HG03521 (cell line): ENCODE measurements at regions not wholly inside any gene's neighbourhood (a gene's known extent, or its start where the extent isn't known, plus 50 kb on each side); places are given as distances from the start of the nearest gene placed in this dataset.
A peak's percentile ranks its signal among the peaks of the same experiment; 100 is the strongest.
"Not testable (repeated sequence)": the region's sequence is repeated elsewhere in the genome, so short reads cannot be mapped to it uniquely, and the experiment has no call there.

Experiments
- ATAC-seq: cut with Tn5 transposase; IDR thresholded peaks from one replicate; pipeline ENCODE4 v1.9.1; 2021; ENCODE audit warnings: mild to moderate bottlenecking, moderate library complexity; ENCODE audit not compliant: unreplicated experiment

DNA sequence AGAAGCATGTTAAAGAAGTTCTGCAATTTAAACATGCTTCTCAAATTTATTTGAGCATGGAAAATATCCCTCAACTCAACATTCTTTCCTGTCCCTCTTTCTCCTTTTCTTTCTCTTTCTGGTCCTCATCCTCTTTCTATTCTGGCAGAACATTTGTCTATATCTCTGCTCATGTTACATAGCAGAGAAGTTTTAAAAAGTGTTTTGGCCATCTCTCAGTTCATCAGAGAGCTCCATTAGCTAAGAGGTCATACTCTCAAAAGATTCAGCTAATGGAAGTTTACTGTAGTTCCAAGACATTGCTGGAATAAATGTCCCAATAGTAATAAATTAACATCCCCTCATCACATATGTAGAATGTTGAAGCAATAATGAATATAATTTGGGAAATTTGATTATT lies 53.5 kb downstream of the XCL2 start:
- ATAC-seq: no peak

DNA sequence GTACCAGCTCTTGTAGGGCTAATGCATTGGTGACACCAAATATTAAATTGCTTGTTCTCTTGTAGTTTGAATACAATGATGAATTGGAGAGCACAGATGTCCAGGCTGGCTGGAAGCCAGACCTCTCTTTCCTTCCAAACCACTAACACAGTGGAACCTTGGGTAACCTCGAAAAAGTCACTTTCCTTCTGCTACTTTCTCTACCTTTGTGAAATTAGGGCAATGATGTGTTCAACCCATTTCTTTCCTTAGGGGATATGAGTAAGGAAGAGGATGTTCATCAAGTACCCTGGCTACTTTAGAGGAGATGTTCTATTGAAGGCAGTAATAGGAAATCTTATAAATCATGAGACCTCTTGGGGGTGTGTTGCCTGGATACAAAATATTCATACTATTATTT lies 55.7 kb downstream of the XCL2 start:
- no peak for ATAC-seq

DNA sequence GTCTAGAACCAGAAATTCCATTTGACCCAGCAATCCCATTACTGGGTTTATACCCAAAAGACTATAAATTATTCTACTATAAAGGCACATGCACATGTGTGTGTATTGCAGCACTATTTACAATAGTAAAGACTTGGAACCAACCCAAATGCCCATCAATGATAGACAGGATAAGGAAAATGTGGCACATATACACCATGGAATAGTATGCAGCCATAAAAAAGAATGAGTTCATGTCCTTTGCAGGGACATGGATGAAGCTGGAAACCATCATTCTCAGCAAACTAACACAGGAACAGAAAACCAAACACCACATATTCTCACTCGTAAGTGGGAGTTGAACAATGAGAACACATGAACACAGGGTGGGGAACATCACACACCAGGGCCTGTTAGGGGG lies 57.0 kb downstream of the XCL2 start:
- ATAC-seq: not testable (repeated sequence)

DNA sequence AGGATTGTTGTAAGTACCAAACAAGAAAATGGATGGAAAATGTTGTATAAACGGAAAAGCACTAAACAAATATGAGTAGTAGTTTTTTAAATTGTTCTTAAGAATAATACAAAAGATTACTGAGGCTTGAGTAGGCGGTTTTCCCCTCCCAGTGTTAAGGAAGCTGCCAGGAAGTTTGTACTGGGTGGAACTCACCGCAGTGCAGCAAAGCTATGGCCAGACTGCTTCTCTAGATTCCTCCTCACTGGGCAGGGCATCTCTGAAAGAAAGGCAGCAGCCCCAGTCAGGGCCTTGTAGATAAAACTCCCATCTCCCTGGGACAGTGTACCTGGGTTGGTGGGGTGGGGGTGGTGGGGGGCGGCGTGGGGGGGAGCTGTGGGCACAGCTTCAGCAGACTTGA lies 58.7 kb downstream of the XCL2 start:
- no peak for ATAC-seq

DNA sequence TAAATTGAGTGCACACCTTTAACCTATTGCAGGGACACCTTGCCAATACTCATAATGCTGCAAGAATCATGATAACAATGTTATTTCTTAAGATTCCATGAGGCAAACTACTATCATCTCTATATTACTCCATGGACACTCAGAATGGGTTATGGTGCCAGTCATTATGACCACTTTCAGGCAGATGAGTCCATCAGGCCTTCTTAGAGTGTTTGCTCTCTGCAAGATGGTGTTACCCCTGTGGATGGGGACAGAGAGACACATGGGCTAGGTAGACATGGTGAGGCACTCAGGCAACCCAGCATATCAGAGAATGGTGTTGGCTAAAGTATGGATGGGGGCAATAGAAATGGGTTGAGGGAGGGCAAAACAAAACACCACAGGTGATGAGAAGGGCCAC lies 59.7 kb downstream of the XCL2 start:
- ATAC-seq: no peak

DNA sequence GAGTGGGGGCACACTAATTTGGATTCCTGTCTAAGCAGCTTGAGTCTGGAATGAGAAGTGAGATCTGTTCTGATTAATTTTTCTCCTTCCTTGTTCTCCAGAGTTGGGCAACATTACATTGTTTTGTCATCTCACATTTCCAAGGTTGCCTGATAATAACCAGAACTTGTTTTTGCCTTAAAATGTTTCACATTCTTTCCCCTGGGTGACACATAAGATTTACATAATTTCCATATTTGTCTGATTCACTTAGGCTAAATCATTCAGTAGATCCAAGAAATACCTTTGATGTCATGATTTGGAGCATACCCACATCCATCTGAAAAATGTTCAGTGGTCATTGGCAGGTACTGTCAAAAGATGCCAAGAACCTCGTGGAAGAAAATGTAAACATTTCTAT lies 60.3 kb downstream of the XCL2 start:
- ATAC-seq: no peak

DNA sequence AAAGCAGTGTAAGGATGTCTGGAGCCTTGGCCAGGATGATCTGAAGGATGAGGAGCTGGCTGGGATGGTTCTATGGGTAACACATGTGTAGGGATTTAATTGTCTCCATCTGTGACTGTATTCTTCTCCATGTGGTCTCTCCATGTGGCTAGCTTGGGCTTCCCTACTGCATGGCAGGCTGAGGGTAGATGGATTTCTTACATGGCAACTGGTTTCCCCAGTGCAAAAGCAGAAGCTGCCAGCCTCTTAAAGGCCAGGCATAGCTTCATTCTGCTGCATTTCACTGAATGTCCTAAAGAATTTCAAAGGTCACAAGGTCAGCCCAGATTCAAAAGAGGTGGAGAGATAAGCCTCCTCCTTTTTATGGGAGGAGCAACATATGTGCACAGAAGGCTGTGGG lies 61.7 kb downstream of the XCL2 start:
- no peak for ATAC-seq

DNA sequence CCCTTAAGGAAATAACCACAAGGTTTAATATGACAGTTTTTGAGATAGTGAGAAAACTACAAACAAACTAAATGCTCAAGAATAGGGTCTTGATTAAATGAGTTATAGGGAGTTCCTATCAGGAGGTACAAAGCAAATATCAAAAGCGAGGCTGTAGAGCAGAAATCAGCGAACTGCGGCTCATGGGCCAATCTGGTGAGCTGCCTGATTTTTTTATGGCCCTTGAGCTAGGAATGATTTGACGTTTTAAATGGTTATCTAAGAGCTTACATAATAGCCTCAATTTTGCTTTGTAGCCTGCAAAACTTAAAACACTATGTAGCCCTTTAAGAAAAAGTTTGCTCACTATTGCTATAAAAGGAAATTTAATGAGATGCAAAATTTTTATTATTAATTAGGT lies 62.2 kb downstream of the XCL2 start:
- no peak for ATAC-seq

DNA sequence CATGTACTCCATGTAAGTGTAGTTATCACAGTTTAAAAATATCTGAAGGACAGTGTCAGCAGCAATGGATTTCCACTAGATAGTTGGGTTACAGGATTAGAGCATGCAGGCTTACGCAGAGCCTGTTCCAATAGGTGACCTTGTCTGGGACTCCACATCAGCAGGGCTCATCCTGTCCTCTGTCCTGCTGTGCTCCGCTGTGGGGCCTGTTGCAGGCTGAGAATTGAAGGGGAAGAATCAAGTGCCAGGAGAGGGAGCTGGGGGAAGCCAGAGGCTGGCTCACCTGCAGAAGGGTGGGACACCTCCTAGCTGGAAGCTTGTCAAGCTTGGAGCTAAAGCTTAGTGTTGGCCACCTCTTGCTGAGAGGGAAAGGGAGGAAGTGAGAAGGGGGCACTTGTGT lies 62.8 kb downstream of the XCL2 start:
- no peak for ATAC-seq

DNA sequence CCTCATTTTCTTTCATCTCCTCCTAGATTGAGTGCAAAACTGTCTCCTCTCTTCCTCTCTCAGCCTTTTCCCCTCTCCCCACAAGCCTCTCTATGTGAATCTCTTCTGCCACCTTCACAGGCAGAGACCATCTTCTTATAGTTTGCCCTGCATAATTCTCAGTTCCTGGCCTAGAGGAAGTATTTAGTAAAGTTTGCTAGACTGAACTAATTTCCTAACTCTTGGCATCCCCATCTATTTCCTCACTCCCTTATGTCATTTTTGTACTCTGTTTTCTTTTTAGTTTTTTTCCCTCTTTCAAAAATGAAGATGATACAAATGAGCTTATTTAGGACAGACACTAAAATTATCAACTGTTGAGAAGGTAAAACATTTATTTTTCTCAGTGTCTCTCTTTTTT lies 66.0 kb downstream of the XCL2 start:
- ATAC-seq: no peak

DNA sequence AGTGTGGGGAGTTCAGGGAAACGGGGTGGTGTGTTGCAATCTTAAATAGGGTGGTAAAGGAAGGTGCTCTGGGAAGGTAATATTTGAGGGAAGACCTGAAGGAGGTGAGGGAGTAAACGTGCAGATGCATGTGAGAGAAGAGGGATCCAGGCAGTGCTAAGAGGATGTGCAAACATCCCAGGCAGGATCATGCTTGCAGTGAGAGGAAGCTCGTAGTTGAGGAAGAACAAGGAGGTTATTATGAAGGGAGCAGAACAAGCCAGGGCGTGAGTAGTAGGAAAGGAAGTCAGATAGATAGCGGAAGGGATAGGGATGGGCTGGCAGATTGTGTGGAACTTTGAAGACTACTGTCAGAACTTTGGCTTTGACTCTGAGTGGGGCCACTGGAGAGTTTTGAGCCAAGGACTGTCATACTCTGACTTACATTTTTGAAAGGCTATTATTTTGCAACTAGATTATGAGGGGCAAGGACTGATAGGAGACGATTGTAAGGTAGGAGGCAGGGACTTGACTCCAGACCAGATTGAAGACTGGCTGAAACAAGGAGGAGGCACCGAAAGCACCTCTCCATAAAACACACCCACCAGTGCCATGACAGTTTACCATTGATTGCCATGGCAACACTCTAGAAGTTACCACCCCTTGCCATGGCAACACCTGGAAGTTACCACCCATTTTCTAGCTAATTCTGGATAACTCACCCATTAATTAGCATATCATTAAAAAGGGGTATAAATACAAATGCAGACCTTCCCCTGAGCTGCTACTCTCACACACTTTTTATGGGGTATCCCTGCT lies 67.0 kb downstream of the XCL2 start:
- ATAC-seq: no peak

DNA sequence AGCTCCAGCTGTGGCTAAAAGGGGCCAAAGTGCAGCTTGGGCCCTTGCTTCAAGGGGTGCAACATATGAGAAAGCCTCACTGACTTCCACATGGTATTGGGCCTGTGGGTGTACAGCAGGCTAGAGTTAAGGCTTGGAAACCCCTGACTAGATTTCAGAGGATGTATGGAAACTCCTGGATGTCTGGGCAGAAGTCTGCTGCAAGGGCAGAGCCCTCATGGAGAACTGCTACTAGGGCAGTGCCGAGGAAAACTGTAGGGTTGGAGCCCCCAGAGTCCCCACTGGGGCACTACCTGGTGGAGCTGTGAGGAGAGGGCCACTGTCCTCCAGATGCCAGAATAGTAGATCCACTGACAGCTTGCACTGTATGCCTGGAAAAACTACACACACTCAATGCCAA lies 69.5 kb downstream of the XCL2 start:
- ATAC-seq: no peak

DNA sequence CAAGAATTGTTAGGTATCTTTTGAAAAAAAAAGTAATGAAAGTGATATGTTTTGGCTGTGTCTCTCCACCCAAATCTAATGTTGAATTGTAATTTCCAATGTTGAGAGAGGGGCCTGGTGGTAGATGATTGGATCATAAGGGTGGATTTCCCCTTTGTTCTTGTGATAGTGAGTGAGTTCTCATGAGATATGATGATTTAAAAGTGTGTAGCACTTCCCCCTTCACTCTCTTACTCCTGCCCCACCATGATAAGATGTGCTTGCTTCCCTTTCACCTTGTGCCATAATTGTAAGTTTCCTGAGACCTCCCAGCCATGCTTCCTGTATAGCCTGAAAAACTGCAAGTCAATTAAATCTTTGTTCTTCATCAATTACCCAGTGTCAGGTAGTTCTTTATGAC lies 70.7 kb downstream of the XCL2 start:
- ATAC-seq: no peak

DNA sequence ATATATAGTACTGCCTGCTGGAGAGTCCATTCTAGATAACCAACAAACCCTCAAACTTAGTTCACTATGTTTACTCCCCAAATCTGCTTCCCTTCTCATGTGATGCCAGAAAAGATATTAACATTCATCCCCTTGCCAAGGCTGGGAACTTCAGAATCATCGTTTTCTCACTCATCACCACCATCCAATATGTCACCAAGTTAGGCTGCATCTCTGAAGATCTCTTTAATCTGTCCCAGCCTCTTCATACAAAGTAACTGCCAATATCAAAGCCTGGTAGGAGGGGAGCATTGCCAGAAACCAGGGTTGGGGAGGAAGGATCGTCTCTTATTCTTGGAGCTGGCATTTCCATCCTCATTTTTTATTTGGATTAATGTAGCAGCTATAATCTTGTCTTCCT lies 71.6 kb downstream of the XCL2 start:
- no peak for ATAC-seq

DNA sequence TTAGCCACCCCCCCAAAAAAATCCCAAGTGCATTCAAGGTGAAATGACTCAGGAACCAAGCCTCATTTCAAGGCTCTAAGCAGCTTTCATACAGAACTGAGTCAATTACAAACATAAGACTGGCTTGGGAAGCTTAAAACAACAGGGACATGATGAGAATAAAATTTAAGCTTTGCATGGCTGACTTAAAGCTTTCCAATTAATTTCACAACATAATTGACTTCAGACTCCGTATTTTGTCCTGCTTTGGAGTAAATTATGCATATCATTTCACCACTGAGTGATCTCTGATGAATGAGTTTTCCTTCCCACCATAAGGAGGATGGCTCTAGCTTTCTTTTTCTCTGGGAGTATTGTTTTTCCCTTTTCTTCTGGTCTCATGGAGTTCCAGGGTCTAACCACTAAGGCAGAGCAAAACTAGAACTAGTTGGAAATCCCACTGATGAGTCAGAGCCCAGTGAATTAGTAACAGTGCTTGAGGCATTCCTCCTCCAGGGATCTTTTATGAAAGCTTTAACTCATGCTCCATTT lies 72.8 kb downstream of the XCL2 start:
- no peak for ATAC-seq

DNA sequence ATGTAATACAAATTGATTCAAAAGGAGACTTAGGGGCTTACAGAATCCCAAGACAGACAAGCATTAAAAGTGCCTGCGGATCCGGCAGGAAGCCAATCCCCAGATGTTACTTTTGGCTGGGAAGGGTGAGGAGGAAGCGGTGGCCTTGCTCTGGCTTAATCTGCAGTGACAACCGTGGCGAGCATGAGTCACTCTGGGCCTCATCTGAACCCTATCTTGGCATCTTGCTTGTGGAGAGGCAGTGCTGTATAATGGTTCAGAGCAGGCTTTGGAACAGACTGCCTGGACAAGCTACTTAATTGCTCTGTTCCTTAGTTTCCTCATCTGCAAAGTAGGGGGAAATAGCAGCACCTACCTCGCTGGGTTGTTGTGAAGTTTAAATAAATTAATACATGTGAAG lies 74.1 kb downstream of the XCL2 start:
- no peak for ATAC-seq

DNA sequence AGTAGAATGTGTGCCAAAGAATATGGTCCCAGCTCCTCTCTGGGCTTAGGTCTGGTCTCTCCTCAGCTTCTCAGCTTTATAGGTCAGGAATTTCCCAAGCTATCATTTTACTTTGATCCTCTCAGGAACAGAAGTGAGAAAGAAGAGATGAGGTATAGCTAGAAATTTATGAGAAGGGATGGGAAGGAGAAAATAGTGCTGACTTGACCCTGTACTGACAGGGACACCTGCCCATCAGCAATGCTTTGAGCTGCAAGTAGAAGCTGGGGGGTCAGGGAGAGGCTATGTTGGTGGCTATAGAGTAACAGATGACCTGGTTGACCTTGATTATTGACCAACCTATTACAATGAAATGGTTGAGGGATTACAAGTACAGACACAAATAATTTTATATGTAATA lies 75.0 kb downstream of the XCL2 start:
- ATAC-seq: no peak

DNA sequence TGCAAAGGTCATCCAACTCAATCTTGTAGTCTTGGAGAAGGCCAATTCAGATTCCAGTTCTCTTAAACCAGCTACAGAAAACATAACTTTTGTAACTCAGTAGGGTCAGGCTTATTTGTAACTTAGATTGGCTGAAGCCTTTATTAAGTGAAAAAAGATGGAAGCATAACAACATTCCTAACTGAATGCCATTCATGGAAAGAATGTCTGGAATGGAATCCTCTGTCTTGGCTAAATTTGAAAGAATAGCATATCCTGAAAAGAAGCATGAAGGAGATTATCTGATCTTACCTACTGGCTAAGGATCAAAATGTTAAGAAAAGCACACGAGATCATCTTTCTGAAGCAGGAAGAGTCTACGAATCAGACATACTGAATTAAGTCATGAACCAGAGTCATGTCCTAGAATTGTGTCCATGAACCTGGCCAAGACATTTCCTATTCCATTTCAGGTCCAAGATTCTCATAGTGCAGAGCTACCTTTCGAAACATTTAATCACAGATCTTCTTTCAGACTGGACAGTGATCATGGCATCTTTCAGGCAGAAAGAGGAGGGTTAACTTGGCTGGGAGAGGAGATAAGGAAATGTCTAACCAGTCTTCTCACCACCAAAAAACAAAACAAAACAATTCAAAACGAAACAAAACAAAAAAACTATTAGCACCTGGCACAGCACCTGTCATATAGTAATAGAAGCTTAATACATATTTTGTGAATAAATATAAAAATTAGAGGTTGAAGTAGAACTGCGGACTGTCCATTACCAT lies 75.6 kb downstream of the XCL2 start:
- ATAC-seq: no peak

DNA sequence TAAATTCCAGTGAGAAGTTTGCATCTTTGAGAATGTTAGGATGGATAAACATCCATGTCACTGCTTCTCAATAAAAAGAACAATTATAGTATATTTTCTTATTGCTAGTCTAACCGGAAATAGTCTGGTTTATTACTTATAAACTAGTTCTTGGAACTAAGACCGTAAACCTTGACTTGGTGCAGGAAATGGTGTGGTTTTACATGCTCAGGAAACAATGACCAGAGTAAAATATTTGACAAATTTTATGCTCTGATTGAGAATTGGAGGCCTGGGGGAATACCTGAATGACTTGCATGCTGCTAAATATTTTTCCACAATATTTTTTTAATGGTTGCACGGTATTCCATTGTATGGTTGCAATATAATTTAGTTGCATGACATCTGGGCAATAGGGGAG lies 76.3 kb downstream of the XCL2 start:
- no peak for ATAC-seq

DNA sequence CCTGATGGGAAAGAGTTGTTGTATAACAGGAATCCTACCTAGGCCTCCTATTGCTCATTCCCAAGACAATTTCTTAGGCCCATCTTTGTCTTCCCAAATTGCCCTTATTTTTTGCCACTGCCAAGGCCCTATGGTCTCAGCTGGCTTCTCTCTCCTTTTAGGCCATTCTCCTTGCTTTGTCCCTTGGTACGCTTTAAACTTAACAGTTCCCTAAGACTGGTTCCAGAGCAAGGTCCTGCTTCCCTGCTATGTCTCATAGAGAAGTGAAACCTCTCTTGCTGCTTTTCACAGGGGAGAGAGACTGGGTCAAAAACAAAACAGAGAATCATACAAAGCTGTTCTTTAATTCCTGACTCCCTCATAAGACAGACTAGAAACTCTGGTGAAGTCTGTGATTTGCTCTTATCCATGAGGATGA lies 77.1 kb downstream of the XCL2 start:
- peak; percentile 48 for ATAC-seq

DNA sequence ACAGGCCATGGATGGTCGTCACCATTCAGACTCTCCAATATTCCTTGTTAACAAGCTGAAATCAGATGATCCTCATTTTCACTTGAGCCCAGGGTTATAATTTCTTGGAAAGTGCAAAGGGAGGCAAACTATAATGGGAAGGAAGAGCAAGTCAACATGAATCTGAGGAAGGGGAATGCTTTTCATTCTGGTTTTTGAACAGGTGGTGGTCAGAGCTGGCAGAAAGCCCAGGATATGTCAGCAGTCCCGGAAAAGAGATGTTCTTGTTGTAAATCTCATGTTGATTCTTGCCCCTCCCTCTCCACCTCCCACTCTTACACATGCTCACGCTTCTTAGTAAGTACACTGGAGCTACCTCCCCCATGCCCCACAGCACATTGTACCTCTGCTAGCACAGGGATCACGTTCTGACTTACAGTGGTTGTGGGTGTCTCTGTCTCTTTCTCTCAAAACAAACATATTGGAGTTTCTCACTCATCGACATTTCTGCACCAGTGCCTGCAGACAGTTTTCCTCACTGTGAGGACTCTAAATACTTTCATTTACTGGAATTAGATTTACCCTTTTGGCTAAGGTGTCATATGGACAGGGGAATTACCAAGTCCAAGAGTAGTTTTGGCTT lies 77.6 kb downstream of the XCL2 start:
- ATAC-seq: peak; percentile 57

DNA sequence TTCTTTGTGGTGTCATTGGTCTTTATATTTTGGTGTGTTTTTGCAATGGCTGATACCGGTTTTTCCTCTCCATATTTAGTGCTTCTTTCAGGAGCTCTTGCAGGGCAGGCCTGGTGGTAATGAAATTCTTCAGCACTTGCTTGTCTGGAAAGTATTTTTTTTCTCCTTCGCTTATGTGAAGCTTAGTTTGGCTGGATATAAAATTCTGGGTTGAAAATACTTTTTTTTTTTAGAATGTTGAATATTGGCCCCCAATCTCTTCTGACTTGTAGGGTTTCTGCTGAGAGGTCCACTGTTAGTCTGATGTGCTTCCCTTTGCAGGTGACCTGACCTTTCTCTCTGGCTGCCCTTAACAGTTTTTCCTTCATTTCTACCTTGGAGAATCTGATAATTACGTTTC lies 82.7 kb downstream of the XCL2 start:
- ATAC-seq: not testable (repeated sequence)
